ENCODE measurements at regions not wholly inside any gene's neighbourhood (a gene's known extent, or its start where the extent isn't known, plus 50 kb on each side); places are given as distances from the start of the nearest gene placed in this dataset.
"Not testable (repeated sequence)": the region's sequence is repeated elsewhere in the genome, so short reads cannot be mapped to it uniquely, and the experiment has no call there.

DNA sequence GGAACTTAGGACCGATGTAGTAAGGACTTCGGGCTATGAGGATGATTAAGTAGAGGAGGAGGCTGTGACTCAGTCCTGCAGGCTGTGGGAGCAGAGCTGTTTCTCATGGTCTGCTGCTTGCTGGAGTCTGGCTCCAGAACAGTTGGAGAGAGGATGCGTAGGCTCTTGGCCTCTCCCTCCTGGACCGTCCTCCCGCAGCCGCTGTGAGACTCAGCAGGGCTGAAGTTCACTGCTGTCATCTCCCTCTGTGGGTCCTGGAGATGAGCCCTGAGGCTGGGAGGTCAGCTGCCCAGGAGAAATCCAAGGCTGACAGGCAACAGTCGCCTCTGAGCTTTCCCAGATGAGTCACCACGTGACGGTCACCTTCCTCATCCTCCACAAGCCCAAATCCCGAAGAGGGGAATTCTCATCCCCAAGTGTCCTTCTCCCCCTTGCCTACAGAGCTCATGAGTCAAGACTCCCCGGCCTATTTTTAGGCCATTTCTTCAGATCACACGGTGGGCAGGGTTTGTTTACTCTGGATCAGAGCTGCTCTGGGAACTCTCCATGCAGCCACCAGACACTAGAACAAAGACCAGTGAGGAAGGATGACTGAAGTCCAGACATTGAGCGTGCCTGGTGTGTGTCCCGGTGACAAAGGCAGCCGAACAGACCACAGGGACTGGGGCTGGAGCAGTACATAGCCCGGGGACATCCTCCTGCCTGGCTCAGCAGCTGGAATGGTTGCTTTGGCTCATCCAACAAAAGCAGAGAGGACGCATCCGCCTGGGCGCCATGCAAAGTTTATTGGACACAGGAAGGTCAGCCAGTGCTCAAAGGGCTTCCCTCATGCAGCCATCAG lies 137.3 kb upstream of the ZNF469 start:
- H3K4me1 ChIP-seq (ENCODE audit: low read depth); H3K9me3 ChIP-seq; intact Hi-C loops (cut with DNase I, micrococcal nuclease); H3K36me3 ChIP-seq (ENCODE audit: low read depth); H3K4me3 ChIP-seq: not testable (repeated sequence)
- ATAC-seq: peak; percentile 68
- peak in 1 of 3 donors; percentile 30 for DNase-seq

DNA sequence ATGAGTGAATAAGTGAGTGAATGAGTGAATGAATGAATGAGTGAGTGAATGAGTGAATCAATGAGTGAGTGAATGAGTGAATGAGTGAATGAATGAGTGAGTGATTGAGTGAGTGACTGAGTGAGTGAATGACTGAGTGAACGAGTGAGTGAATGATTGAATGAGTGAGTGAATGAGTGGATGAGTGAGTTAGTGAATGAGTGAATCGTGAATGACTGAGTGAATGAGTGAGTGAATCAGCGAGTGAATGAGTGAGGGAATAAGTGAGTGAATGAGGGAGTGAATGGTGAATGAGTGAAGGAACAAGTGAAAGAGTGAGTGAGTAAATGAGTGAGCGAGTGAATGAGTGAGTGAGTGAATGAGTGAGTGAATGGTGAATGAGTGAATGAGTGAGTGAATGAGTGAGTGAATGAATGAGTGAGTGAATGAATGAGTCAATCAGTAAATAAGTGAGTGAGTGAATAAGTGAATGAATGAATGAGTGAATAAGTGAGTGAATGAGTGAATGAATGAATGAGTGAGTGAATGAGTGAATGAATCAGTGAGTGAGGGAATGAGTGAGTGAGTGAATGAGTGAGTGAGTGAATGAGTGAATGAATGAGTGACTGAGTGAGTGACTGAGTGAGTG lies 135.7 kb upstream of the ZNF469 start:
- intact Hi-C loops (cut with DNase I, micrococcal nuclease); ATAC-seq; DNase-seq; H3K4me1 ChIP-seq (ENCODE audit: low read depth); H3K36me3 ChIP-seq (ENCODE audit: low read depth); H3K4me3 ChIP-seq; H3K9me3 ChIP-seq: not testable (repeated sequence)

DNA sequence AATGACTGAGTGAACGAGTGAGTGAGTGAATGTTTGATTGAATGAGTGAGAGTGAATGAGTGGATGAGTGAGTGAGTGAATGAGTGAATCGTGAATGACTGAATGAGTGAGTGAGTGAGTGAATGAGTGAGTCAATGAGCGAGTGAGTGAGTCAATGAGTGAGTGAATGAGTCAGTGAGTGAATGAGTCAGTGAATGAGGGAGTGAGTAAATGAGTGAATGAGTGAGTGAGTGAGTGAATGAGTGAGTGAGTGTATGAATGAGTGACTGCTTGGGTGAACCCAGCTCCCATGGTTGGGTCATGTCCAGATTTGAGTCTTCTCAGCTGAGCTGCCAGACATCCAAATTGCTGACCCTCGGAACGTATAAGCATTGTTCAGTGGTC lies 135.2 kb upstream of the ZNF469 start:
- H3K36me3 ChIP-seq (ENCODE audit: low read depth); H3K4me1 ChIP-seq (ENCODE audit: low read depth); DNase-seq; H3K9me3 ChIP-seq; ATAC-seq; H3K4me3 ChIP-seq; intact Hi-C loops (cut with DNase I, micrococcal nuclease): not testable (repeated sequence)

DNA sequence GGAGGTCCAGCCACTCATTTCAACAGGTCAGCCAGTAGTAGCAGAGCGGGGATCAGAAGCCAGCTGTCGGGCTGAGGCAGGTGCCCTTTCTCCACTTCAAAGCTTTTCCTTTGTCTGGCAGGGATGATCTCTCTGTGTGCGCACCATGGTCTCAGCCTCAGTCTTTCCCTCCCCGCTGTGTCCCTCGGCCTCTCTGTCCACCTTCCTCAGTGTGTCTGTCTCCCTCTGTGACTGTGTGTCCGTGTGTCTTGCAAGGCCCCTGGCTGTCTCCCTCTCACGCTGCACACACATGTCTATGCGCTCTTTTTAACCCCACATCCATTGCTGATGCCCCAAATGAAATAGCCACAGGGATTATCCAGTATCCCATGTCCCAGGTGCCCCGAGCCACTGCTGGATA lies 134.0 kb upstream of the ZNF469 start:
- intact Hi-C loops (cut with DNase I, micrococcal nuclease); DNase-seq; H3K9me3 ChIP-seq; ATAC-seq; H3K4me1 ChIP-seq (ENCODE audit: low read depth); H3K4me3 ChIP-seq; H3K36me3 ChIP-seq (ENCODE audit: low read depth): not testable (repeated sequence)

DNA sequence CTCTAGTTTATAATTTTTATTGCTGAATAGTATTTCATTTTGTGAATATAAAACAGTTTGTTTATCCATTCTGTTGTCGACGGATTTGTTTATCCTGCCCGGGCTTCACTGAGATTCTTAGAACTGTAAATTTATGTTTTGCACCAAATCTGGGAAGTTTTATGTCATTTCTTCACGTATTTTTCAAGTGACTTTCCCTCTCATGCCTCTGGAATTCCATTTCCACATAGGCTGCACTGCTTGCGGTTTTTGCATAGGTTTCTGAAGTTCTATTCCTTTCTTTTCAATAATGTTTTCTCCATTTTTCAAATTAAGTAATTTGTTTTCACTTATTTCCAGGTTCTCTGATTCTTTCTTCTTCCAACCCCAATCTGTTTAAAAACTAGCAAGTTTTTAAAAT lies 132.4 kb upstream of the ZNF469 start:
- H3K4me3 ChIP-seq; DNase-seq; intact Hi-C loops (cut with DNase I, micrococcal nuclease); H3K9me3 ChIP-seq; ATAC-seq; H3K4me1 ChIP-seq (ENCODE audit: low read depth); H3K36me3 ChIP-seq (ENCODE audit: low read depth): not testable (repeated sequence)

DNA sequence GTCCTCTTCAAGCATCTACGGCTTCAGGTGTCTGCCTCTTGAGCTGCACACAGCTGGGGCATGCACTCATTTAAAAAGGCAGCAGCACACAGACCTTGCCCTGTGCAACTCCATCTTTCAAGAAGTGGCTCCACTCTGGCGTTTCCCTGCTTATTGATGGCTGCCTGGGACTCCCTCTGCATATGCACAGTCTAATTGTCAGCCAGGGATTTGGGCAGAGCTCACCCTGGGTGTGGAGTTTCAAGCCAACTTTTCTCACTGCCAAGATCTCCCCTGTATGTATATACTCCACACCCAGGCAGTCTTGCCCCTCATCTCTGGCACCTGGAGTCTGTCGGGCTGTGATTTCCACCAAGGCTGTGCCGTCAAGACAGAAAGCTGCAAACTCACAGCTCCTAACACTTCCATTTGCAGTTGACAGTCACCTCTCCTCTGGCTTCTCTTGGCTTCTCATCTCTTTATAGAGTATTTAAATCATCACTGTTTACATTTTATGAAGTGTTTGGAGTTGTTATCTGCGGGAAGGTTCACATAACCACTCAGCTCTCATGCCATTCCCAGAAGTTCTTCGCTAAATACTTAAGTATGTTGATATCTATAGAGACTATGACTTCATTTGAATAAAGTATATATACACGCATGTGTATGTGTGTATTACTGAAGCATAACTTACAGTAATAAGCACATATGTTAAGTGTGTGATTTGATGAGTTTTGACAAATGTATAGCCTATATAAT lies 130.5 kb upstream of the ZNF469 start:
- H3K4me3 ChIP-seq; H3K36me3 ChIP-seq (ENCODE audit: low read depth); H3K4me1 ChIP-seq (ENCODE audit: low read depth); intact Hi-C loops (cut with DNase I, micrococcal nuclease); DNase-seq; H3K9me3 ChIP-seq: not testable (repeated sequence)
- ATAC-seq: peak; percentile 25

DNA sequence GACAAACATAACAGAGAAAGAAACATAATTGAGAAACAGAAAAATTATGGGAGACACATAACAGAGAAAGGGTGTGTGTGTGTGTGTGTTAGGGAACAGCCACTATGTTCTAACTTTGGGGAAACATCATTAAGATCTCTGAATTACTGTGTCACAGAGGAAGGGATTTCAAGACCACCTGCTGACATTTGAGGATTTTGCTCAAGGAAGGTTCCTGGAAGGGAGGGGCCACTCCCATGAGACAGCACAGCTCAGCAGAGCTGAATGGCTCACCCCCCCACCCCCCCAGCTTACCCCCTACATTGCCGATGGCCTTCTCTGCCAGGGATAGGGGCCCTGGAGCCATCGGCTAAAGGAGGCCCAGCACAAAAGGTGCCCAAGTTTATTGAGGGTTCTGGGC lies 124.6 kb upstream of the ZNF469 start:
- ATAC-seq; H3K36me3 ChIP-seq (ENCODE audit: low read depth); H3K4me3 ChIP-seq; intact Hi-C loops (cut with DNase I, micrococcal nuclease); DNase-seq; H3K4me1 ChIP-seq (ENCODE audit: low read depth); H3K9me3 ChIP-seq: not testable (repeated sequence)

DNA sequence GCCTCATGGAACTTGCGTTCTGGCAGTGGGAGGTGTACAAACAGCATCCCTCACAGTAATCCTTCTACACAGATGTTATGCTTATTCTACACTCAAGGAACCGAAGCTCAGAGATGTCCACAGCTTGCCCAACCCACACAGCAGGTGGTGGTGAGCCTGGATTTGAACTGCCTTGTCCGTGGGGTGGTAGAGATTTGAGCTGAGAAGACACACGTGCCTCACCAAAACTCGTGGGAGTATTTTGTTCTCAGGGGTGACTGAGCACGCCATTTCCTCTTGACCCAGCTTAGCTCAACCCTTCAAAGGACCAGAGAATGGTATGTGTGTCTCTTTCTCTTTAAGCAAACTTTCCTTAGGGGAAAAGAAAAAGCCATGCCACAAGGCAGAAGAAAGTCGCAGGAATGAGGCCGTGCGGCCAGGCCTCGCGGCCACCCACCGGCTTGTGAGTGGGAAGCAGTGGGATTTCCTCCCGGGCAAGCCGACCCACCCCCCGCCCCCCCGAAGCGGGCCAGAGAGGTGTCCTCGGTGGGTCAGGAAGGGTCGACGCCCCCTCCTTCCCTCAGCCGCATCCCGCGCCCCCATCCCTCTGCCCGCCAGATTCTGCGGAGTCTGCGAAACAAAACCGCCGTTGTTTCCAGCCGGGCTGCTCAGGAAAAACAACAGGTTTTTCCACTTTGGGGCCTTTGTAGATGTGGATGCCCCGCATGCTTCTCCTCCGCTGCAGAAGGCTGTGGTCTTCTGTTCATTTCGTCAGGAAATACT lies 123.8 kb upstream of the ZNF469 start:
- intact Hi-C loops (cut with DNase I, micrococcal nuclease); H3K4me1 ChIP-seq (ENCODE audit: low read depth); ATAC-seq; H3K9me3 ChIP-seq; H3K36me3 ChIP-seq (ENCODE audit: low read depth); DNase-seq; H3K4me3 ChIP-seq: not testable (repeated sequence)

DNA sequence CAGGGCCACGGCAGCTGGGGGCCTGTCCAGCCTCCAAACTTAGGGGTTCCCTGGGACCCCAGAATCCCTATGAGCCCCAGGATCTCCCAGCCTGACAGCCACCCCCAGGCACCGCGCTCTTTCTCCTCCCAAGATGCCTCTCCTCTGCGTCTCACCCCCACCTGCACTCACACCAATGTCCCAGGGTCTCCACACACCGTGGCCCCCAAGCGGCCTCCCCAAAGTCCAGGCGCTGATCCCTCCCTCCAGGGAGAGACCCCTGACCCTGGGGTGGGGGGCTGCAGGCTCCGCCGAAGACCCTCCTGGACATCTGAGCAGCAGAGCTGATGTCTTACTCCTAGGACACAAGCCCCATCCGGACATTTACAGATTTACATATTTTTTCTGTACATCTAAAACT lies 123.2 kb upstream of the ZNF469 start:
- DNase-seq; intact Hi-C loops (cut with DNase I, micrococcal nuclease); H3K4me3 ChIP-seq; ATAC-seq; H3K4me1 ChIP-seq (ENCODE audit: low read depth); H3K9me3 ChIP-seq; H3K36me3 ChIP-seq (ENCODE audit: low read depth): not testable (repeated sequence)

DNA sequence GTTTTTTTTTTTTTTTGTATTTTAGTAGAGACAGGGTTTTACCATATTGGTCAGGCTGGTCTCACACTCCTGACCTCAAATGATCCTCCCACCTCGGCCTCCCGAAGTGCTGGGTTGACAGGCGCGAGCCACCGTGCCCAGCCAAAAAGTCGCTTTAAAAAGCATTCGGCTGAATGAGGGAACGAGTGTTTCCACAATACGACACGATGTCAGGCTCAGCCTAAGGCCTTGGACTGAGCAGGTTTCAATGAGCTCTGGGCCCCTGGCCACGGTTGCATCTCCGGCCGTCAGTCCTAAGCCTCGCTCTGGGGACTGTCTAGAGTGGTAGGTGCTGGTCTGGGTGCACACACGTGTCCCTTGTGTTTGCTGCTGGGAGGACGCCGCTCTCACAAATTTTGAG lies 122.6 kb upstream of the ZNF469 start:
- DNase-seq; H3K4me3 ChIP-seq; H3K4me1 ChIP-seq (ENCODE audit: low read depth); ATAC-seq; H3K9me3 ChIP-seq; intact Hi-C loops (cut with DNase I, micrococcal nuclease); H3K36me3 ChIP-seq (ENCODE audit: low read depth): not testable (repeated sequence)

DNA sequence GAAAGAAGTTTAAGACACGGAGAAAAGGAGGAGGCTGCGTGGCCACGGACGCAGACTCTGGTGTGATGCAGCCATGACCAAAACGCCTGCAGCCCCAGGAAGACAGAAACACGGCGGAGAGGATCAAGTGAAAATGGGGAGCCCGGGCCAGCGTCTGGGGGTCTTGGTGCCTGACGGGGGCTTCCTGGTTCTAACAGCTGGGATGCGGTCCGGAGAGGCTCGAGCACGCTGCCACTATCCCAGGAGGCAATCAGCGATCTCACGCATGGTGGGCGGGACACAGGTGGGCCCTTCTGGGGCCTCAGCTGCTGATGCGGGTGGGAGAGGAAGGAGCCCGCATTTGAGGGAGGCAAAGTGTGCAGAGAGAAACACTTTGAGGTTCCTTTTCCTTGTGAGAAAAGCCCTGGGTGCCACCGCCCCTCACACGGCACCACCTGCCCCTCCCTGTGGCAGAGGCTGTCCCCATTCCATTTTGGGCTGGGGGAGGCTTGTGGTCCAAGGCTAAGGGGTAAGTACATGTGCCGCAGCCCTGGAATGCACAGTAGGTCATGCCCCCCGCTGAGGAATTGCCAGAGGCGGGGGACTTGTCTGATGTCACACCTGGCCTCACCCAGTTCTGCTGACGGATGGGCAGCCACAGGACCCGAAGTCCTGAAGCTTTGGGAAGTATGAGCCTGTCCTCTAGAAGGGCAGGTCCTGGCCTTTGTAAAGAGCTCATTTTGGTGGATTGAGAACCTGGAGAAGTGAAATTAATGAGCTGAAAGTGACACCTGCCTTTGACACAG lies 121.7 kb upstream of the ZNF469 start:
- H3K4me3 ChIP-seq; H3K36me3 ChIP-seq (ENCODE audit: low read depth); ATAC-seq; intact Hi-C loops (cut with DNase I, micrococcal nuclease); H3K9me3 ChIP-seq; DNase-seq; H3K4me1 ChIP-seq (ENCODE audit: low read depth): not testable (repeated sequence)

DNA sequence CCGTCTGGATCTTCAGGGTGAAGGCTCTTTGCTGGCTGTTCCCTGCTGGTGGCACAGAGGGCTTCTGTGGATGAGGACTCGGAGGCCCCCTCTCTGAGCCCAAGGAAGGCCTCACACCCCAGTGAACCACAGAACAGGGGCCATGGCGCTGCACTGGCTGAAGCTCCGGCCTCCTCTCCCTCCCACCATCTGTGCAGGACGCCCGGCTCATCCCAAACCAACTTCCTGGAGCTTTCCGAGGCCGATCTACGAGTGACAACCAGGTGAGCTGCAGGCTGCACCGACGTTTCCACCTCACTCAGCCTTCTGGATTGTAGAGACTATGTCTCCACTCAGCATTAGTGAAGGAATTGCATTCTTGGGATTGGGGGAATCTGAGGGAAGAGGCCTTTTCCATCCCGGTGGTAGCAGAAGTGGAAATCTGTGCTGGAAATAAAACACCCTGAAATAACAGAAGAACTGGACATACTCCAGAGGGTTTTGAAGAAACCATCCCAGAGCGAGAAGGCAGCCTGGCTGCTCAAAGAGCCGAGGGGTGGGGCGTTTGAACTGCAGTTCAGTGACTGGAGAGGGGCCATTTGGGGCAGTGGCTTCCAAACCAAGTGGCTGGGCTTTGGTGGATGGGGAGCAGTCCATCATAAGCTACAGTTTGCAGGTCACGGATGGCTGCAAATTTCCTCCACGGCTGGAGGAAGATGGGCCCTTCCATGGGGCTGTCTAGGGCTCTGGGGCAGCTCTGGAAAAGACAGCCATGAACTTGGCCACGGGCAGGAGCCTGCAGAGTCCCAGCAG lies 120.7 kb upstream of the ZNF469 start:
- H3K9me3 ChIP-seq; intact Hi-C loops (cut with DNase I, micrococcal nuclease): not testable (repeated sequence)
- peak in 1 of 3 donors; percentile 22 for DNase-seq

More for the DNA sequence above, 120.7 kb upstream of the ZNF469 start:
- not testable (repeated sequence) for H3K4me3 ChIP-seq; H3K4me1 ChIP-seq (ENCODE audit: low read depth); ATAC-seq; H3K36me3 ChIP-seq (ENCODE audit: low read depth)
